Cardiac muscle cell (in vitro differentiated cells and primary cell): ENCODE measurements at regions not wholly inside any gene's neighbourhood (a gene's known extent, or its start where the extent isn't known, plus 50 kb on each side); places are given as distances from the start of the nearest gene placed in this dataset.

Experiments used
- DNase-seq, 2 donors: peaks; one replicate each; pipeline versions ENCODE4 v3.0.0 to v3.0.0-alpha.2; 2010 to 2017; ENCODE audit warnings: low read depth in 1 of 2, low spot score in 1 of 2
- H3K27ac ChIP-seq: fragments of 200-600 bp; sonication (generic); 2 replicates; pipeline ENCODE4 v1.5.1; 2016
- H3K27me3 ChIP-seq: fragments of 200-600 bp; sonication (generic); 2 replicates; pipeline ENCODE4 v1.6.0; 2016; ENCODE audit warnings: control low read depth
- H3K36me3 ChIP-seq: fragments of 200-600 bp; sonication (generic); 2 replicates; pipeline ENCODE4 v1.5.1; 2016; ENCODE audit warnings: control low read depth
- H3K4me1 ChIP-seq: fragments of 200-600 bp; sonication (generic); 2 replicates; pipeline ENCODE4 v1.8.1; 2017; ENCODE audit warnings: low read depth, mild to moderate bottlenecking, mixed run types
- H3K4me3 ChIP-seq: fragments of 200-600 bp; sonication (generic); 2 replicates; pipeline ENCODE4 v1.5.1; 2016; ENCODE audit warnings: mild to moderate bottlenecking
- H3K9me3 ChIP-seq: fragments of 200-600 bp; sonication (generic); 2 replicates; pipeline ENCODE4 v1.5.1; 2017; ENCODE audit warnings: low read depth, mild to moderate bottlenecking, control low read depth
- TF ChIP-seq, protein P1 (sequence below): IDR thresholded peaks from 2 replicates; pipeline ENCODE4 v1.5.1; 2012; ENCODE audit warnings: low read depth, mild to moderate bottlenecking, low read length

GRCh38 chr15:62599791-62600777 lies 435.0 kb upstream of the C2CD4B start:
- Histone ChIP-seq H3K36me3 (no peaks in the 10 kb centered on the region), H3K9me3 (no peaks in the 10 kb centered on the region), H3K27ac (no peak overlapping the region), H3K4me1 (no peaks in the 10 kb centered on the region), H3K27me3 (no peaks in the 10 kb centered on the region), H3K4me3 (no peak overlapping the region)
- TF ChIP-seq, protein P1, sequence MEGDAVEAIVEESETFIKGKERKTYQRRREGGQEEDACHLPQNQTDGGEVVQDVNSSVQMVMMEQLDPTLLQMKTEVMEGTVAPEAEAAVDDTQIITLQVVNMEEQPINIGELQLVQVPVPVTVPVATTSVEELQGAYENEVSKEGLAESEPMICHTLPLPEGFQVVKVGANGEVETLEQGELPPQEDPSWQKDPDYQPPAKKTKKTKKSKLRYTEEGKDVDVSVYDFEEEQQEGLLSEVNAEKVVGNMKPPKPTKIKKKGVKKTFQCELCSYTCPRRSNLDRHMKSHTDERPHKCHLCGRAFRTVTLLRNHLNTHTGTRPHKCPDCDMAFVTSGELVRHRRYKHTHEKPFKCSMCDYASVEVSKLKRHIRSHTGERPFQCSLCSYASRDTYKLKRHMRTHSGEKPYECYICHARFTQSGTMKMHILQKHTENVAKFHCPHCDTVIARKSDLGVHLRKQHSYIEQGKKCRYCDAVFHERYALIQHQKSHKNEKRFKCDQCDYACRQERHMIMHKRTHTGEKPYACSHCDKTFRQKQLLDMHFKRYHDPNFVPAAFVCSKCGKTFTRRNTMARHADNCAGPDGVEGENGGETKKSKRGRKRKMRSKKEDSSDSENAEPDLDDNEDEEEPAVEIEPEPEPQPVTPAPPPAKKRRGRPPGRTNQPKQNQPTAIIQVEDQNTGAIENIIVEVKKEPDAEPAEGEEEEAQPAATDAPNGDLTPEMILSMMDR = no peak
- peak in 1 of 2 donors; percentile 20 for DNase-seq

DNA sequence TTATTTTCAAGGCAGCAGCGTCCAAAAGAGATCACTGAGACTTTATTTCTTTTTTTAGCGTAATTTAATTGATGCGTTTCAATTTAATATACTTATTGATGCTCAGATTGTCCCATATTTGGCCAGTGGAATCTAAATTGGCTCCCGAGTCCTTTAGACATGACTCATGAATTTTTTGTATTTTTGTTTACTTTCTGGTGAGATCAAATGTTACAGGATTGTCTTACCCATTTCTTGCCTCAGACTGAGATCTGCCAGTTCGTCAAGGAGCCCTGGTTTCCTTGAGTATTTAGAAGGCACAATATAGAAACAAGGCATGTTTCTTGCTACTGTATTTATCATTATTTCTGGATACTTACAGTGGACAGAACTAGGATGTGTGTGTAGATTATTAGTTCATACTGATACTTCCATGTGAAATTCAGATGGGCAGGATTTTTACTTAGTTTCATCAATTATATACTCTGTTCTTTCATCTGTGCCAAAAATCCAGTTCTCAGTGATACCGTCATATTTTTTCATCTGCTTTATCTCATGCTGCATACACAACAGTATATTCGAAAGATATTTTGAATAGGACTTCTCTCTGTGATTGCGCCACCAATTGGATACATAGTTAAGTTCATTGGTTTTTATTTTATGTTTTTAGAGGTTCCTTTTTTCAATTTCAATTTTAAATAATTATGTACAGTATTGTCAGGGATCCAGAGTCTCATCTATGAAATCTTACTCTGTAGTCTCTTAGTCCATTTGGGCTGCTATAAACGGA lies 436.9 kb upstream of the C2CD4B start:
- DNase-seq = no peak
- no peaks in the 10 kb centered on the region for H3K27me3 ChIP-seq
- TF ChIP-seq, protein P1 = no peak
- H3K4me3 ChIP-seq = no peak overlapping the region
- H3K27ac ChIP-seq = no peak overlapping the region
- no peaks in the 10 kb centered on the region for H3K36me3 ChIP-seq
- no peaks in the 10 kb centered on the region for H3K4me1 ChIP-seq
- no peaks in the 10 kb centered on the region for H3K9me3 ChIP-seq

GRCh38 chr15:62603742-62604141 lies 438.7 kb upstream of the C2CD4B start:
- Histone ChIP-seq H3K36me3 (no peaks in the 10 kb centered on the region), H3K27me3 (no peaks in the 10 kb centered on the region), H3K4me1 (no peaks in the 10 kb centered on the region), H3K4me3 (no peak overlapping the region), H3K27ac (no peak overlapping the region), H3K9me3 (no peaks in the 10 kb centered on the region)
- peak in 1 of 2 donors; percentile 84 for DNase-seq
- TF ChIP-seq, protein P1 = no peak

DNA sequence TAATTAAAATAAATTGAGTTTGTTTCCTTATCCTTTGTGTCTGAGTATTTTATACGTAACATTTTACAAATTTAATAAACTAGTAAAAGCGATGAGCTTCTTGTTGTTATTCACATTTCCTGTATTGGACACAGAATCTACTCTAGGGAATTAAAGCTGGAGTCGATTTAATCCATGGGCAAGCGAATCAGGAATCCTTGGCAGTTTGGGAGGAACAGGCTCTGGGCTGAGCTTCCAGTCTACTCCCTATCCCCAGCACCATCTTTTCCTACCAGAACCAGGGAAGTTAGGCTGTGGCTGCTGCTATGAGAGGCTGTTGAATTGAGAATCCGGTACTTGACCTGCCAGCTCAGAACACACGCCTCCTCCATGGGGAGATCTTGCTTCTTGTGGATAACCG lies 437.3 kb upstream of the TPM1 start:
- Histone ChIP-seq H3K36me3 (no peaks in the 10 kb centered on the region), H3K4me3 (no peak overlapping the region)
- TF ChIP-seq, protein P1 = no peak

GRCh38 chr15:62606376-62607113 lies 436.0 kb upstream of the TPM1 start:
- Histone ChIP-seq H3K36me3 (no peaks in the 10 kb centered on the region), H3K9me3 (no peaks in the 10 kb centered on the region), H3K4me1 (no peaks in the 10 kb centered on the region), H3K4me3 (no peak overlapping the region), H3K27ac (no peak overlapping the region), H3K27me3 (no peaks in the 10 kb centered on the region)
- DNase-seq = peak in 1 of 2 donors; percentile 97
- TF ChIP-seq, protein P1 = no peak

More for the DNA sequence above, 437.3 kb upstream of the TPM1 start:
- no peaks in the 10 kb centered on the region for H3K9me3 ChIP-seq
- H3K27ac ChIP-seq = no peak overlapping the region
- no peaks in the 10 kb centered on the region for H3K4me1 ChIP-seq
- DNase-seq = no peak
- no peaks in the 10 kb centered on the region for H3K27me3 ChIP-seq
